ENCODE measurements at regions not wholly inside any gene's neighbourhood (a gene's known extent, or its start where the extent isn't known, plus 50 kb on each side); places are given as distances from the start of the nearest gene placed in this dataset.

DNA sequence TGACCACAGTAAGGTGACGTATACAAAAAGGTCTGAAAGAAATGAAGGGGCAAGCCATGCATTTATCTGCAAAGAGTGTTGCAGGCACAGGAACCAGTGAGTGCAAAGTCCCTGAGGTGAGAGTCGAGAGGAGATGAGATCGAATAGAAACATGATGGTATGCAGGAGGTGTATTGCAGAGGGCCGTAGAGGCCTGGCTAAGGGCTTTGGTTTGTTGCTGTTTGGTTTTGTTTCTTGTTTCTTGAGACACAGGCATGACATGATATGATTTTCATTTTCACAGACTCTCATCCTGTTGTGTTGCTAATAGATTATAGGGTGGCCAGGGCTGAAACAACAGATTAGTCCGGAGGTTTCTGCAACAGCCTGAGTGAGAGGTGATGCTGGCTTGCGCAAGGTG, 80.4 kb downstream of the HSPH1 start:
- no peak for DNase-seq (ENCODE audit: low read depth in 3 of 3)

DNA sequence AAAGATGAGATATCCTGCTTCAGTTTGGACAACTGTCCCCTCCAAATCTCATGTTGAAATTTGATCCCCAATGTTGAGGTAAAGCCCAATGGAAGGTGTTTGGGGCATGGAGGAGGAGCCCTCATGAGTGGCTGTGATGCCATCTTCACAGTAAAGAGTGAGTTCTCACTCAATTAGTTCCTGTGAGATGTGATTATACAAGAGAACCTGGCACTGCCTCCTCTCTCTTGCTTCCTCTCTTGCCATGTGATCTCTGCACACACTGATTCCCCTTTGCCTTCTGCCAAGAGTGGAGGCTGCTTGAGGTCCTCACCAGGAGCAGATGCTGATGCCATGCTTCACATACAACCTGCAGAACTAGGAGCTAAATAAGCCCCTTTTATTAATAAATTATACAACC, 86.9 kb downstream of the HSPH1 start:
- DNase-seq (ENCODE audit: low read depth in 3 of 3) = no peak

DNA sequence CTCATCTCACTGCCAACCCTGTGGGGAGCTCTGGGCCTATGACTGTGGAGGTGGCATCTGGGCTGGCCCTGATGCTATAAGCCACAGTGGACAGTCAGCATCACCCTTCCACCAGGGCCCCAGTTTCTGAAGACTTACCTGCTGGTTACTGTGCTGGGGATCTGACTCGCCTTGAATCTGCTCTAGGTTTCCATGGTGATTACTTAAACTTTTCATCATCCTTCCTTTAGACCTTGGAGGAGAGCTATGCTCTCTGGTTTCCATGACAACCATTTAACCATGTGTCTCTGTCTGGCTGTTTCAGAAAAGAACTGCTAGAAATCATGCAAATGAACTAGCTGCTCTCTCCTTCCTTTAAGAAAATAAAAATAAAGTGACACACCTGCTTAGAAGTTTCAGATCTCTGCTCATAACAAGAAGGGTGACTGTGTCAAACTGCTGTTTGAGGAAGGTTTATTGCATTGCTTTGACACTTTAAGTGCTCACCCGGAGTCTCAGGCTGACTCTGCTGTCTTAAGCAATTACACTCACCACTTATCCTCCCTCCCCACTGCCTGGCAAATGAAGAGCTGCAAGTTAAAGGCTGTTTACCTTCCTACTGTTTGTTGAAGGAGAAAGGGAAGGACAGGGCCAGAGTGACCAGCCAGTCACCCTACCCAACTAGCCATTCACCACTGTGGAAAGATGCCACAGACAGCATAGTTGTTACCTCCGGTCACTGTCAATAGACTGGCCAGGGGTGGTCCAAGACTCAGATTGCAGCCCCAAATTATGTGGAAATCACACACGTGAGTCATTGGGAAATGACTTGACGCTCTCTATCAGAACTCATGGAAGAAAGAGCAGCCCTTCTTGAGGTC, 87.6 kb downstream of the HSPH1 start:
- DNase-seq (ENCODE audit: low read depth in 3 of 3) = peak in 2 of 3 experiments; percentile 8 to 24

DNA sequence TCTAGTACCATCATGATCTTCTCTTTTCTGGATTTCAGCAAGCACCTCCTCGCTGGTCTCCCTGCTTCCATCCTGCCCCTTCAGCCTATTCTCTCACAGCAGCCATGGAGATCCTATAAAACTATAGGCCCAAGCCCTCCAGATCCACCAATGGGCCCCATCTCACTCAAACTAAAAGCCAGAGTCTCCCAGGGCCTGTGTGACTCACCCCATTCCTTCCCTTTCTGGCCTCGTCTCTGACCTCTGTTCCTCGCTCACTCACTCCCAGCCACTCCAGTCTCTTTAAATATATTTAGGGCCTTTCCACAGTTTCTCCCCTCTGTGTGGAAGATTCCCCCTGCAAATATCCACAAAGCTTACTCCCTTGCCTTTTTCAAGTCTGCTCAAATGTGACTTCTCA, 89.7 kb downstream of the HSPH1 start:
- DNase-seq (ENCODE audit: low read depth in 3 of 3) = no peak

DNA sequence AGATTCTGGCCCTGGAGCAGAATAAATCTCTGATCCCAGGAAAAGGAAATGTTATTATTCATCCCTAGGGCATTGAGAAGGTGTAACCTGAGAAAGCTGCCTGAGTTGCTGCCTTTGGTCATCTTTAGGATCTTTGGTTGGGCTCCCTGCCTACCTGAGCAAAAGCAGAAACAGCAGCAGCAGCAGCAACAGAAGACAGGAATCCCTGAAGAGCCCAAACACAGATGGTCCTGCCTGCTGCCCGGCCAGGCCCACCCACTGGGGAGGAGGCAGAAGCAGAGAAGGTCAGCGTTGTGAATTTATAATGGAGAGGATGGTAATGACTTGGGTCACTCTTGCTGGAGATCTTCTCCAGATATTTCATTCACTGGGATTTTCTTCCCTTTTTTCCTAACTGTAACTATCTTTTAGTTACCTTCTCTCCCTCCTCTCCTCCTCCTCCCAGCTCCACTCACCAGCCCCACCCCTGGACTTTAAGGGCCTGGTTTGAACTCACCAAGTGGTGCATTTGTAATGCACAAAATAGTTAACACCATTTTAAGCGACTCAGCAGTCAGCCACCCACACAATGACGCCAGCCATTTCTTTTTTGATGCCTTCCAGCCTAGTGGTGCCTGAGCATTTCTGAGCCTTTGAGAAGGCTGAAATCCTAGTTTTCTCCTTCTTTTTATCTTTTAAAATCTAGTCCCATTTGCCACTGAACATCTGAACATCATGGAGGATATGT, 91.7 kb downstream of the HSPH1 start:
- DNase-seq (ENCODE audit: low read depth in 3 of 3) = no peak

DNA sequence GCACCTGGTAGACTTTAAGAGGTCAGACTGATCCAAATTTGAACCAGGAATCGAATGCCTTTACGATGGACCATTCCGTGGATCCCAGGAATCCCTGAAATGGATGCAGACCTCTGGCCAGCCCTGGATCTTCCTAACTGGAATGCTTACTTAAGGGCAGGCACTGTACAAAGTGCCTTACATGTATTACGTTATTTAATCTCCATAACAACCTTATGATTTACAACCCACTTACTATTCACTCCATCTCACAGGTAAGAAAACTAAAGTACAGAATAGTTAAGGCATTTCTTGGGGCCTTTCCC, 93.6 kb downstream of the HSPH1 start:
- DNase-seq (ENCODE audit: low read depth in 3 of 3) = no peak

DNA sequence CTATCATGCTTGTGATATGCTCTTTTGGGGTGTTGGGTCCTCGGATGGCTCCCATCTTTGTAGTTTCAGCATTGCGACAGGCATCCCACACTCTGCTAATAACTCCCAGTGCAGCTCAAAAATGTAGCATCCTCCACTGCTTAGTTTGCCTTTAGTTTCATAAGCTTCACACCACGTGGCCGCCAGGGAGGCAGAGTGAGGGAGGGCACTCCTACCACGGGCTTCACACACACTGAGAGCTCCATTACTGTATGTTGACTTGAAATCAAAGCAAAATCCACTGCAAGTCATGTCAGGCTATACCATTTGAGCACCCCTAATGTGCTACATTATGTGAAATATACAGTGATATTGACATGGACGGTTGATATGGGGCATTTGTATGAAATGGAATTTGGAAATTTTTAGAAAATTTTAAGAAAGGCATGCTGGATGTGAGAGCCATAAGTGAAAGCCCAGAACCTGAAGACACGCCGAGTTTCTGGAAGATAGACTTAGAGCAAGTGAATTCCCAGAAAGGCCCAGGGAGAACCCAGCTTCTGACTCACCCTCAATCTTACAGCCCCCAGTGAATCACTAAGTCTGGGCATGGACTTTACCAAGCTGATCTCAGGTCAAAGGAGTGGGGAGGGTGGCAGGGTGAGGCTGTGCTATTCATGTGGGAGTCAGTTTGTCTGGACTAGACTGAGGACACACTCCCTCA, 94.1 kb downstream of the HSPH1 start:
- no peak for DNase-seq (ENCODE audit: low read depth in 3 of 3)

DNA sequence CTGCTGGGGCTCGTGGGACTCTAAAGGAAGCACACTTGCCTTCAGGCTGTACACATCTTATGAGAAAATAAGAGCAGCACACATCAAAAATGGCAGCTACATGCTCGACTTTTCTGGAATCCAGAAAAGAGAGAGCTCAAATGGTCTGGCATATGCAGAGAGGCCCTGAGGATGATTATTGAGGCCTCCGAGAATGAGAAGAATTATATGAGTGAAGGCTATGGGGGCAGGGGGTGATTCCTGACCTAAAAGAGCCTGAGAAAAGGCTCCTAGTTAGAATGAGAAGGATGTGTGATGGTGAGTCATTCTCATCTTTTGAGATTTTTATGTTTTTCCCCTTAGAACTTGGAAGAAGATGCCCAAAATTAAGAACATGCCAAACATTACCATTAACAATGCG, 97.1 kb downstream of the HSPH1 start:
- DNase-seq (ENCODE audit: low read depth in 3 of 3) = no peak

DNA sequence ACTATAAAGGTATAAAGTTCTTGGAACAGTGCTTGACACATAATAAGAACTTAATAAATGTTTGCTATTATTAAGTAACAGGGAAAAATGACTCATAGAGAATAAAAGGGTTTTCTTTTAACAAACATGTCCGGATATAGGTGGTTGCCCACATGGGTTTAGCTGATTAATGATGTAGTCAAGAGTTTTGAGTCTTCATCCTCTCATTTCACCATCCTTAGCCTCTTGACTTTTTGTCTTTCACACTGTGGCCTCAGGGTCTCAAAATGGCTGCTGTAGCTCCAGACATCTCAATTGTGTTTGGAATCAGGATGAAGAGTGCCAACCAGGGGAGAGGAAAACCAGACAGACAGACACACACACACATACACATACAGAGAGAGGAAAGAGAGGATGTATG, 97.9 kb downstream of the HSPH1 start:
- no peak for DNase-seq (ENCODE audit: low read depth in 3 of 3)

DNA sequence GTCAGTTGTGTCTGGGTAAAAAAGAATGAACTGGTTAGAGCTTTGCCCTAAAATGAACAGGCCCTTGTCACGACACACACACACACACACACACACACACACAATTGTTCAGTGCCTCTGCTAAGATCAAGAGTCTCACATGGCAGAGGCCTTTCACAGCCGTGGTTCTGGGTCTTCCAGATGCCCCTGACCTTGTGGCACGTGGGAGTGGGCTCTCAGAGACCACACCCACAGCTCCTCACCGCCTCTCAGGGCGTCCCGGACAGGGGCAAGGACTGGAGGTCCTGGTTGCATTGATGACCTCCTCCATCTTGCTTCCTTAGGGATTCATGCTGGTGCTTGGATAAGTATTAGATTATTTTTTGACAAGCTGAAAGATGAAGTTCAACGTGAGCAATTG, 101.0 kb downstream of the HSPH1 start:
- DNase-seq (ENCODE audit: low read depth in 3 of 3) = no peak

DNA sequence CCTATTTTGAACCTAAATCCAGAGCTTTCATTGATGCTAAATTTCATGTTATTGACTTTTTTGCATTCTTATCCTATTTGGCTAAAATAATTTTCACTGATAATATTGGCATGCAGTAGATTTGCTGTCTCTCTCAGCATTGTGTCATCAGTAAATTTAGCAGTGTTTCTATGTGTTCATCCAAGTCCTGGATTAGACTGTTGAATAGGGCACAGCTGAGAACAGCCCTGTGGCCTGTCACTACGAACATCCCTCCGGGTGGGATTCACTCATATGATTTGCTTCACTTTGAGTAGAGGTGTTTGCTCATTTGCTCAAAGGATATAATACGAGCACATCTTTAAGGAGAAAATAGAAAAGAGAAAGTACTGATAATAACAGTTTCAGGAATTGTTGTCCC, 101.5 kb downstream of the HSPH1 start:
- no peak for DNase-seq (ENCODE audit: low read depth in 3 of 3)

DNA sequence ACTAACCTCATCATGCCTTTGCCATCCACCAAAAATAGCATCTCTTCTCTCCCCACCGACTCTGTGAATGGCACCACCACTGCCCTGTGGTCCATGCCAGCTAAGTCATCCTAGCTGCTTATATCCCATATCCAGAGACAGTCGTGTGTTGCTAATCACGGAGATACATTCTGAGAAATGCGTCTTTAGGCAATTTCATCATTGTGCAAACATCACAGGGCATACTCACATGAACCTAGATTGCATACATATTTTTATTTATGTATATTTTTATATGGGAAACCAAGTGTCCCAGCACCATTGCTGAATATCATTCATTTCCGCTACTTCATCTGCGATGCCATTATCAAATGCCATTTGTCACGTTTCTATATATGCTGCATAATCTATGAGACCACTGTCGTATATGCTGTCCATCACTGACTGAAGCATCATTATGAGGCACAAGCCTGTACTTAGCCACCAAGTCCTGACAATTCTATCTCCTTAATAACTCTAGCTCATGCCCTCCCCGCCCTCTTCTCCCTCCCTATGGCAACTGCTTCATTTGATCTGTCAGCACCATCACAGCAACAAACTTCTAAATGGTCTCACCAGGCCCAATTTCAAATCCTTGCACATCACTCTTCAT, 104.2 kb downstream of the HSPH1 start:
- DNase-seq (ENCODE audit: low read depth in 3 of 3) = no peak

DNA sequence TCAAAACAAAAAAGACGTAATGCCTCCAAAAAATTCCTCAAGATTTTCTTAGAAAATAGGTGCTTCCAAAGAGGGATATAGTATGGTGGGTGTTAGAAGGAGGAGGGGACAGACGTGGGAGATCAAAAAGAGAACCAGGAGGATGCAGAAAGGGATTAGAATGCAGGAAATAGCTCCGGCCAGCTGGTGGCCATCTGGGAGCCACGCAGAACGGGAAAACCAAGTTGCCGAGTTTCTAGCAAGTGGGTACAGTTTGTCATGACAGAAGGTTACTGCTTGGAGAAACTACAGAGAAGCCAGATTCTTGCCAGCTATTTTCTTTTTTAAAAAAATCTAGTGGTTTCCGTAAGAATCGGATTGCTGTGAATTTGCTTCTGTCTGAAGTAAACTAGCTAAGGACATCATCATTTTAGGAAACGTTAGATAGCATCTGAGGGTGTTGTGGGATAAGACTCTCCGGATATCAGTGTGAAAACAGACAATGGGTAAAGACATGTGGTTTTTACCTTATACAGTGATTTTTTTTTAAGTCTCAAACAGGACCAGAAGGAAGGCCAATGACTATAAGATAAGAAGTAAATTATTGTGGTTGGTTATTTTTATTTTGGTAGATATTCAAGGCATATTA, 104.9 kb downstream of the HSPH1 start:
- DNase-seq (ENCODE audit: low read depth in 3 of 3) = no peak

DNA sequence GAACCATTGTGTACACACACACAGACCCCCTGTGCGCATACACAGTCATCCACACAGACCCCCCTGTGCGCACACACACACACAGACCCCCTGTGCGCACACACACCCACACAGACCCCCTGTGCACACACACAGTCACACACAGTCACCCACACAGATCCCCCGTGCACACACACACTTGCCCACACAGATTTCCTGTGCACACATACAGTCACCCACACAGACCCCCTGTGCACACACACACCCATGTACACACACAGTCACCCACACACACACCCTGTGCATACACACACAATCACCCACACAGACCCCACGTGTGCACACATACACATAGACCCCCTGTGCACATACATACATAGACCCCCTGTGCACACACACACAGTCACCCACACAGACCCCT, 106.1 kb downstream of the HSPH1 start:
- DNase-seq (ENCODE audit: low read depth in 3 of 3) = no peak

DNA sequence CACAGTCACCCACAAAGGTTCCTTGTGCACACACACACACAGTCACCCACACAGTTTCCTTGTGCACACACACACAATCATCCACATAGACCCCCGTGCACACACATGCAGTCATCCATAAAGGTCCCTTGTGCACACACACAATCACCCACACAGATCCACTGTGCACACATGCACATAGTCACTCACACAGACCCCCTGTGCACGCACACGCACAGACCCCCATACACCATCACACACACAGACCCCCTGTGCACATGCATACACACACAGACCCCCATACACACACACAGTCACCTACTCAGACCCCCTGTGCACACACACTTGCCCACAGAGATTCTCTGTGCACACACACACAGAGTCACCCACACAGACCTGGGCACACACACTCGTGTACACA, 107.1 kb downstream of the HSPH1 start:
- DNase-seq (ENCODE audit: low read depth in 3 of 3) = no peak

DNA sequence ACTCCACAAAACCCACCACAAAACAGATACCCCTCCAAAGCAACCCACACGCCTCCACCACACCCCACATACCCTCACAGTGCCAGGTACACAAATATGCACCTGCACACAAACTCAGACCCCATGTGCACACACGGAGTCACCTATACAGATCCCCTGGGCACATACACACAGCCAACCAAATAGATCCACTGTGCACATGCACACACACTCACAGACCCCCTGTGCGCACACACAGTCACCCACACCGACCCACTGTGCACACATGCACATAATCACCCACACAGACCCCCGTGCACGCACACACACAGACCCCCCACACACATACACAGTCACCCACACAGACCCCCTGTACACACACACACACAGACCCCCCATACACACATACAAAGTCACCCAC, 107.8 kb downstream of the HSPH1 start:
- DNase-seq (ENCODE audit: low read depth in 3 of 3) = no peak

DNA sequence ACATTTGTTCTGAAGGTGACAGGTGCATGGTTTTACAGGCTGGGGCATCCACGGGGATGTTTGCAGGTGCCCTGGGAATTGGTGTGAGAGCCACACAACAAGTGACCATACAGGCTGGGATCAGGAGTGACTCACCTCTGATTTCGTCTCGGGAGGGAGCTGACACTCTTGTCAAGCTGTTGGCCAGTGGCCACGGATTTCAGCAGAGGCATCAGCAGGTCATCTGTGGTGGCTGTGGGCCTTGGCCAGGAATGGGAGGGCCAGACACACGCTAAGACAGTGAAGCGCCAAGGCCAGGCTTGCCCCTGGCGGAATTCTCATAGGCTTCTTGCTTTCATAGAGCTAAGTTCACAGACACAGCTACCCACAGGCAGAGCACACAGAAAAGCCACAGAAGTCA, 108.6 kb downstream of the HSPH1 start:
- DNase-seq (ENCODE audit: low read depth in 3 of 3) = no peak

DNA sequence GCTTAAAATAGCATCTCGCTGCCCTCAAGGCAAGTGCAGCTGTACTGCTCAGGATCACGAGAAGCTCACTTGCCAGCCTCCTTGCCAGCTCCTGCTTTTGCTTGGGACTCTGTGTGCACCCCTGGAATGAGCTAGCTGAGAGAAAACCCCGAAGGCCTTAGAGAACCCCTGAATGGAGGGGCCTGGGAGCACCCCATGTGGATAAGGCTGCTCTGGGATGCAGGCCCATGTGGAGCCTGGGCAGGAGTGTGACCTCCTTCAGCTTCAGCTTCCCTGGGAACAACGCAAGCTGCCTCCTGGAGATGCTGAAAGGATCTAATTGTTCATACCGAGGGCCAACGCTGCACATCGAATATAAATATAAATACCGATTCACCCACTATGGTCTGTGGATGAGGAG, 109.2 kb downstream of the HSPH1 start:
- DNase-seq (ENCODE audit: low read depth in 3 of 3) = no peak

DNA sequence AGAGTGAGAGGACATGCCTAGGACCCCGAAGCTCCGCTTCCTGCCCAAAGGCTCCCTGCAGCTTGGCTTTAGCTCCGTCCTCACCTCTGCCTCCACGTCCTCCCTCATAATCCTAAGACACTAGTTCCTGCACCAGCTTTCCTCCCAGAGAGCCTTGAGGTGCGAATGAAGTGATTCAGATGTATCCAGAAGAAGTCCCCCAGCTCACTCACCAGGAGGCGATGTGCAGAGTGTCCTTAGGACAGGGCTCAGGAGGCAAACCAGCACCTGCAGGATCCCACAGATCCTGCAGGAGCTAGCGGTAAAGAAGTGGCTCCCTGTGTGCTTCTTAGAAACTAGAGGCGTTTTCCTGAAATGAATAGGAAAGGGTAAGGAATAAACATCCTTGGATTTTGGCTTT, 109.7 kb downstream of the HSPH1 start:
- no peak for DNase-seq (ENCODE audit: low read depth in 3 of 3)

DNA sequence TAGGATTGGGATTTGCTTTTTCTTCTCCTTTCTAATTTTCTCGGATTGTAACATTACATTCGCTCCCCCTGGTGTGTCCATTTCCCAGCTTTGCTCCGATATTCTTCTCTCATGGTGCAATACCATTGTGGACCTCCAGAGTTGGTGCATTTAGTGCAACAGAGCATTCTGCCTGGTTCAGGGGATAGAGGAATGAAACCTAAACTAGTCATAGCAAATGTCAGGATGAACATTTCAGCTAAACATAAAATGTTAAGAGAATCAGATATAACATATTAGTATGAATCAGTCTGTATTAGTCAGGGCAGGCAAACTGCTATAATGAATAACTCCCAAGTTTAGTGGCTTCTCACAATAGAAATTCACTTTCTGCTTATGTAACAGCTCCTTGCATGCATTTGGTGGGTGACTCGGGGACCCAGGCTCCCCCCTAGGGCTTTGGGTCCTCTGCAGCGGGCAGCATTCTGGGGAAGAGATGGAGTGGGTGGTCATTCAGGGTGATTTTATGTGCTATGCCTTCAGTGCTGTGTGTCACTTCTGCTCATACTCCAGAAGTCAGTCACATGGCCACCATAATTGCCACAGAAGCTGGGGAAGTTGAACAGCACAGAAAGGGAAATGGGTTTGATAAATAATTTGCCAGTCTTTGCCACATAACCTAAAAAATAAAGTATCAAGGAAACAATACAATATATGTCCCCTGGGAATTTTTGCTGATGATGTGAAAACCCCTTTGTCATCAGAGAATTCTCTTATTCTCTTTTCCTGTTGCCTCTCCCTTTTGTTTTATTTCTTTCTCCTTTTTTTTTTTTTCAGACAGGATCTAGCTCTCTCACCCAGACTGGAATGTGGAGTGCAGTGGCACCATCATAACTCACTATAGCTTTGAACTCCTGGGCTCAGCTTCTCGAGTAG, 111.0 kb downstream of the HSPH1 start:
- no peak for DNase-seq (ENCODE audit: low read depth in 3 of 3)

DNA sequence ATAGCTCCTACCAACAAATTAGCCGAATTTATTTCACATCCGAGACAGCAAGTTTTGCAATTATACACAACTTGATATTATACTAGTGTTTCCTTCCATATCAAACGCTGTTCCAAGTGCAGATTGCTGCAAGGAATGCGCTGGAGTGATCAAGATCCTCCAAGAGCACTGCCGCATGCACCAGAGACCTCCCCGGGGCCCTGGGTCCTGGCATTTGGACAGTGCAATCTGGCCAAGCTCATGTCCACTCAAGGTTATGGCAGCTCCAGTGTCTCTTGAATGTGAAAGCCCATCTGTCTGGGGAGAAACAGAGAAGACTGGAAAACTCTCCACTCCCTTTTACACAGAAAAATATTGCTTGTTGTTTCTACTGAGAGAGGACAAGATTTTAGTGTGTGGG, 111.9 kb downstream of the HSPH1 start:
- no peak for DNase-seq (ENCODE audit: low read depth in 3 of 3)
